ENCODE measurements at regions not wholly inside any gene's neighbourhood (a gene's known extent, or its start where the extent isn't known, plus 50 kb on each side); places are given as distances from the start of the nearest gene placed in this dataset.

GRCh38 chr21:27643326-27643725 is 676.4 kb upstream of the ADAMTS5 start:
- intact Hi-C loops (cut with DNase I), result no loop called here
- Histone ChIP-seq H3K27me3 (ENCODE audit: control insufficient read depth in 1 of 2, insufficient read depth in 2 of 2, low read length in 1 of 2) (no peaks in the 10 kb centered on the region), H3K36me3 (ENCODE audit: control insufficient read depth in 1 of 2, insufficient read depth in 2 of 2, low read length in 1 of 2) (no peaks in the 10 kb centered on the region), H3K4me3 (ENCODE audit: low read length in 2 of 2) (no peak overlapping the region), H3K4me1 (ENCODE audit: control insufficient read depth in 1 of 2, insufficient read depth in 2 of 2, low read length in 2 of 2) (no peaks in the 10 kb centered on the region), H3K27ac (ENCODE audit: low read depth in 1 of 2, low read length in 2 of 2) (no peak overlapping the region), H3K9me3 (ENCODE audit: control insufficient read depth, low read length) (no peaks in the 10 kb centered on the region)
- 94 to 100% methylated on average over 1 of the region's 1 CpG for WGBS, 2 donors
- DNase-seq, result no peak
- no peak for ATAC-seq (ENCODE audit: low FRiP score)

GRCh38 chr21:27639286-27639685 is 672.4 kb upstream of the ADAMTS5 start:
- ATAC-seq (ENCODE audit: low FRiP score) (no peak), DNase-seq (no peak)
- no peak overlapping the region for H3K4me3 ChIP-seq (ENCODE audit: low read length in 2 of 2)
- no peaks in the 10 kb centered on the region for H3K4me1 ChIP-seq (ENCODE audit: control insufficient read depth in 1 of 2, insufficient read depth in 2 of 2, low read length in 2 of 2)
- H3K9me3 ChIP-seq (ENCODE audit: control insufficient read depth, low read length), result no peaks in the 10 kb centered on the region
- H3K27me3 ChIP-seq (ENCODE audit: control insufficient read depth in 1 of 2, insufficient read depth in 2 of 2, low read length in 1 of 2), result no peaks in the 10 kb centered on the region
- no peak overlapping the region for H3K27ac ChIP-seq (ENCODE audit: low read depth in 1 of 2, low read length in 2 of 2)
- intact Hi-C loops (cut with DNase I), result no loop called here
- no peaks in the 10 kb centered on the region for H3K36me3 ChIP-seq (ENCODE audit: control insufficient read depth in 1 of 2, insufficient read depth in 2 of 2, low read length in 1 of 2)

- no peaks in the 10 kb centered on the region for H3K9me3 ChIP-seq (ENCODE audit: control insufficient read depth, low read length)
- no peak for ATAC-seq (ENCODE audit: low FRiP score)
- no peaks in the 10 kb centered on the region for H3K4me1 ChIP-seq (ENCODE audit: control insufficient read depth in 1 of 2, insufficient read depth in 2 of 2, low read length in 2 of 2)
- H3K27ac ChIP-seq (ENCODE audit: low read depth in 1 of 2, low read length in 2 of 2), result no peak overlapping the region
- DNase-seq, result no peak
- intact Hi-C loops (cut with DNase I), result no loop called here
- no peaks in the 10 kb centered on the region for H3K36me3 ChIP-seq (ENCODE audit: control insufficient read depth in 1 of 2, insufficient read depth in 2 of 2, low read length in 1 of 2)
- no peak overlapping the region for H3K4me3 ChIP-seq (ENCODE audit: low read length in 2 of 2)
- WGBS, 2 donors, result 49 to 68% methylated on average over 2 of the region's 2 CpGs
- no peaks in the 10 kb centered on the region for H3K27me3 ChIP-seq (ENCODE audit: control insufficient read depth in 1 of 2, insufficient read depth in 2 of 2, low read length in 1 of 2)
These were observed 669.8 kb upstream of the ADAMTS5 start for GRCh38 chr21:27636656-27637055.

- WGBS, 2 donors, result 59 to 61% methylated on average over 3 of the region's 3 CpGs
- Histone ChIP-seq H3K27me3 (ENCODE audit: control insufficient read depth in 1 of 2, insufficient read depth in 2 of 2, low read length in 1 of 2) (no peaks in the 10 kb centered on the region), H3K27ac (ENCODE audit: low read depth in 1 of 2, low read length in 2 of 2) (no peak overlapping the region), H3K36me3 (ENCODE audit: control insufficient read depth in 1 of 2, insufficient read depth in 2 of 2, low read length in 1 of 2) (no peaks in the 10 kb centered on the region), H3K4me3 (ENCODE audit: low read length in 2 of 2) (no peak overlapping the region), H3K9me3 (ENCODE audit: control insufficient read depth, low read length) (no peaks in the 10 kb centered on the region), H3K4me1 (ENCODE audit: control insufficient read depth in 1 of 2, insufficient read depth in 2 of 2, low read length in 2 of 2) (no peaks in the 10 kb centered on the region)
- intact Hi-C loops (cut with DNase I), result no loop called here
- DNase-seq (no peak), ATAC-seq (ENCODE audit: low FRiP score) (no peak)
These were observed 666.7 kb upstream of the ADAMTS5 start for GRCh38 chr21:27633631-27634030.

- no peaks in the 10 kb centered on the region for H3K36me3 ChIP-seq (ENCODE audit: control insufficient read depth in 1 of 2, insufficient read depth in 2 of 2, low read length in 1 of 2)
- intact Hi-C loops (cut with DNase I), result no loop called here
- H3K4me1 ChIP-seq (ENCODE audit: control insufficient read depth in 1 of 2, insufficient read depth in 2 of 2, low read length in 2 of 2), result no peaks in the 10 kb centered on the region
- H3K27ac ChIP-seq (ENCODE audit: low read depth in 1 of 2, low read length in 2 of 2), result no peak overlapping the region
- H3K4me3 ChIP-seq (ENCODE audit: low read length in 2 of 2), result no peak overlapping the region
- ATAC-seq (ENCODE audit: low FRiP score) (no peak), DNase-seq (no peak)
- H3K9me3 ChIP-seq (ENCODE audit: control insufficient read depth, low read length), result no peaks in the 10 kb centered on the region
- no peaks in the 10 kb centered on the region for H3K27me3 ChIP-seq (ENCODE audit: control insufficient read depth in 1 of 2, insufficient read depth in 2 of 2, low read length in 1 of 2)
- 5 to 6% methylated on average over 1 of the region's 1 CpG for WGBS, 2 donors
These were observed 664.6 kb upstream of the ADAMTS5 start for GRCh38 chr21:27631471-27631870.

- H3K36me3 ChIP-seq (ENCODE audit: control insufficient read depth in 1 of 2, insufficient read depth in 2 of 2, low read length in 1 of 2), result no peaks in the 10 kb centered on the region
- no peak for DNase-seq
- 0 to 5% methylated on average over 1 of the region's 1 CpG for WGBS, 2 donors
- intact Hi-C loops (cut with DNase I), result loop anchor here in 1 of 2 donors (5.0 kb wide), 1 partner anchor 1115 kb away; no protein-coding TSS in a partner anchor
- H3K9me3 ChIP-seq (ENCODE audit: control insufficient read depth, low read length), result no peaks in the 10 kb centered on the region
- H3K27ac ChIP-seq (ENCODE audit: low read depth in 1 of 2, low read length in 2 of 2), result no peak overlapping the region
- peaks cover 0 to 2% of the 10 kb centered on the region in 2 donors for H3K4me1 ChIP-seq (ENCODE audit: control insufficient read depth in 1 of 2, insufficient read depth in 2 of 2, low read length in 2 of 2)
- no peaks in the 10 kb centered on the region for H3K27me3 ChIP-seq (ENCODE audit: control insufficient read depth in 1 of 2, insufficient read depth in 2 of 2, low read length in 1 of 2)
- H3K4me3 ChIP-seq (ENCODE audit: low read length in 2 of 2), result no peak overlapping the region
- ATAC-seq (ENCODE audit: low FRiP score), result no peak
These were observed 655.7 kb upstream of the ADAMTS5 start for GRCh38 chr21:27622631-27623030.

GRCh38 chr21:27614231-27614630 is 647.3 kb upstream of the ADAMTS5 start:
- ATAC-seq (ENCODE audit: low FRiP score), result no peak
- intact Hi-C loops (cut with DNase I), result no loop called here
- H3K27ac ChIP-seq (ENCODE audit: low read depth in 1 of 2, low read length in 2 of 2), result no peak overlapping the region
- no peak overlapping the region for H3K4me3 ChIP-seq (ENCODE audit: low read length in 2 of 2)
- WGBS, 2 donors, result 90 to 93% methylated on average over 2 of the region's 2 CpGs
- H3K9me3 ChIP-seq (ENCODE audit: control insufficient read depth, low read length), result no peaks in the 10 kb centered on the region
- no peaks in the 10 kb centered on the region for H3K27me3 ChIP-seq (ENCODE audit: control insufficient read depth in 1 of 2, insufficient read depth in 2 of 2, low read length in 1 of 2)
- H3K36me3 ChIP-seq (ENCODE audit: control insufficient read depth in 1 of 2, insufficient read depth in 2 of 2, low read length in 1 of 2), result no peaks in the 10 kb centered on the region
- no peaks in the 10 kb centered on the region for H3K4me1 ChIP-seq (ENCODE audit: control insufficient read depth in 1 of 2, insufficient read depth in 2 of 2, low read length in 2 of 2)
- no peak for DNase-seq

GRCh38 chr21:27606422-27606821 is 639.5 kb upstream of the ADAMTS5 start:
- ATAC-seq (ENCODE audit: low FRiP score), result no peak
- Histone ChIP-seq H3K27me3 (ENCODE audit: control insufficient read depth in 1 of 2, insufficient read depth in 2 of 2, low read length in 1 of 2) (no peaks in the 10 kb centered on the region), H3K27ac (ENCODE audit: low read depth in 1 of 2, low read length in 2 of 2) (no peak overlapping the region), H3K36me3 (ENCODE audit: control insufficient read depth in 1 of 2, insufficient read depth in 2 of 2, low read length in 1 of 2) (no peaks in the 10 kb centered on the region), H3K9me3 (ENCODE audit: control insufficient read depth, low read length) (no peaks in the 10 kb centered on the region), H3K4me3 (ENCODE audit: low read length in 2 of 2) (no peak overlapping the region), H3K4me1 (ENCODE audit: control insufficient read depth in 1 of 2, insufficient read depth in 2 of 2, low read length in 2 of 2) (no peaks in the 10 kb centered on the region)
- no peak for DNase-seq
- WGBS, 2 donors, result 96 to 98% methylated on average over 9 of the region's 9 CpGs
- intact Hi-C loops (cut with DNase I), result no loop called here

- intact Hi-C loops (cut with DNase I), result no loop called here
- no peaks in the 10 kb centered on the region for H3K4me1 ChIP-seq (ENCODE audit: control insufficient read depth in 1 of 2, insufficient read depth in 2 of 2, low read length in 2 of 2)
- no peaks in the 10 kb centered on the region for H3K27me3 ChIP-seq (ENCODE audit: control insufficient read depth in 1 of 2, insufficient read depth in 2 of 2, low read length in 1 of 2)
- no peak overlapping the region for H3K27ac ChIP-seq (ENCODE audit: low read depth in 1 of 2, low read length in 2 of 2)
- ATAC-seq (ENCODE audit: low FRiP score) (no peak), DNase-seq (no peak)
- no peaks in the 10 kb centered on the region for H3K9me3 ChIP-seq (ENCODE audit: control insufficient read depth, low read length)
- H3K36me3 ChIP-seq (ENCODE audit: control insufficient read depth in 1 of 2, insufficient read depth in 2 of 2, low read length in 1 of 2), result no peaks in the 10 kb centered on the region
- H3K4me3 ChIP-seq (ENCODE audit: low read length in 2 of 2), result no peak overlapping the region
These were observed 629.3 kb upstream of the ADAMTS5 start for GRCh38 chr21:27596196-27596595.
